MM.1S (cell line): ENCODE measurements at regions not wholly inside any gene's neighbourhood (a gene's known extent, or its start where the extent isn't known, plus 50 kb on each side); places are given as distances from the start of the nearest gene placed in this dataset.

Experiments used
- DNase-seq: peaks from one replicate; pipeline ENCODE4 v3.0.0-alpha.2; 2015
- H2AFZ ChIP-seq: fragments of 300-600 bp; sonication (generic); 2 replicates; pipeline ENCODE4 v1.6.0; 2016; ENCODE audit warnings: antibody characterized with exemption, low read length
- H3F3A ChIP-seq: fragments of 300-600 bp; sonication (generic); 2 replicates; pipeline ENCODE4 v1.6.1; 2016; ENCODE audit warnings: mild to moderate bottlenecking, antibody characterized with exemption, low read length, moderate library complexity, mixed read lengths; ENCODE audit not compliant: insufficient read depth
- H3K27ac ChIP-seq: fragments of 300-600 bp; sonication (generic); 2 replicates; pipeline ENCODE4 v1.5.1; 2016; ENCODE audit warnings: mild to moderate bottlenecking, low read length
- H3K27me3 ChIP-seq: fragments of 300-600 bp; sonication (generic); replicated peaks from 2 replicates; pipeline ENCODE4 v1.6.0; 2016; ENCODE audit warnings: low read length; ENCODE audit not compliant: insufficient read depth
- H3K36me3 ChIP-seq: fragments of 300-600 bp; sonication (generic); replicated peaks from 2 replicates; pipeline ENCODE4 v1.6.1; 2016; ENCODE audit warnings: mild to moderate bottlenecking, low read length, mixed read lengths; ENCODE audit not compliant: insufficient read depth
- H3K4me1 ChIP-seq: fragments of 300-600 bp; sonication (generic); 2 replicates; pipeline ENCODE4 v1.6.1; 2016; ENCODE audit warnings: low read length, mixed read lengths
- H3K4me2 ChIP-seq: fragments of 300-600 bp; sonication (generic); 2 replicates; pipeline ENCODE4 v1.6.0; 2016; ENCODE audit warnings: low read depth, low read length
- H3K4me3 ChIP-seq: fragments of 300-600 bp; sonication (generic); 2 replicates; pipeline ENCODE4 v1.5.1; 2016; ENCODE audit warnings: low read length, mixed read lengths
- H3K79me2 ChIP-seq: fragments of 300-600 bp; sonication (generic); 2 replicates; pipeline ENCODE4 v1.6.1; 2016; ENCODE audit warnings: mixed run types, low read length, mixed read lengths
- H3K9ac ChIP-seq: fragments of 300-600 bp; sonication (generic); 2 replicates; pipeline ENCODE4 v1.6.1; 2016; ENCODE audit warnings: low read length, mixed read lengths
- H3K9me2 ChIP-seq: fragments of 300-600 bp; sonication (generic); replicated peaks from 2 replicates; pipeline ENCODE4 v1.6.1; 2016; ENCODE audit warnings: mild to moderate bottlenecking, low read length, mixed read lengths; ENCODE audit not compliant: insufficient read depth
- H3K9me3 ChIP-seq: fragments of 300-600 bp; sonication (generic); replicated peaks from 2 replicates; pipeline ENCODE4 v1.6.1; 2016; ENCODE audit warnings: mild to moderate bottlenecking, low read length, mixed read lengths; ENCODE audit not compliant: insufficient read depth
- H4K20me1 ChIP-seq: fragments of 300-600 bp; sonication (generic); 2 replicates; pipeline ENCODE4 v1.6.1; 2016; ENCODE audit warnings: mild to moderate bottlenecking, low read length, moderate library complexity, mixed read lengths; ENCODE audit not compliant: insufficient read depth
- EZH2 ChIP-seq: fragments of 300-600 bp; sonication (generic); optimal IDR thresholded peaks from 2 replicates; pipeline ENCODE3; 2017; ENCODE audit warnings: low read depth, mild to moderate bottlenecking, antibody characterized with exemption, low read length, mixed read lengths
- EZH2phosphoT487 ChIP-seq: fragments of 300-600 bp; sonication (generic); IDR thresholded peaks from 2 replicates; pipeline ENCODE4 v1.6.1; 2018; ENCODE audit warnings: antibody characterized with exemption, low read length
- TF ChIP-seq, protein P1 (sequence below): fragments of 300-600 bp; sonication (generic); IDR thresholded peaks from 2 replicates; pipeline ENCODE4 v1.5.1; 2016; ENCODE audit warnings: antibody characterized with exemption, low read length, mixed read lengths

DNA sequence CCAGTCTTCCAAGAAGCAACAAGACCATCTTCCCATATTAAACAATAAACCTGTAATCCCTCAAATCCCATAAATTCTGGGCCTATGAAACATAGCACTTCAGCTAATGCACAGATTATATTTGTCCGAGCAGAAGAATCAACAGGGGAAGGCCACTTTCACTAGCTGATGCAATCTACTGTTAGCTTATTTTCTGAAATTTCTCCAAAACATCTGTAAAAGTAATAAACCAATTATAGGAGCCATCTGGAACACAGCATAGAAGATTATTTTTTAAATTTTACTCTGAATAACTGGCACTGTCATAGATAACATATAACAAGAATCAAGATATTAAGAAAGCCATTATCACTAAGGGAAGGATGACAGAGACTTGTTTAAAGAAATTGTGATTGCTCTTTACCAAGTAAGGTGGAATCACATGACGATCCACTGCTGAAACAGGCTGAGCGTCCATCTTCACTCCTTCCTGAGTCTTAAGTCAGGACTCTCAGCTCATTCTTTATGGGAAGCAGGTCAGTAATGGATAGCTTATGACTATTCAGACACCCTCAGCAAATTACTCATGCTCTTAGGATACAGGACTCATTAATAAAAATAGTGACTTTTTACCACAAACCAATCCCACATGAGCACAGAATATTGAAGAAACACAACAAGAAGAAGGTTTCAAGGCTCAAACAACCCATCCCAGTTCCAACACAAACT, 719.5 kb downstream of the XPNPEP1 start:
- H3K27ac ChIP-seq = no peak overlapping the region
- H3K9me3 ChIP-seq = no peaks in the 10 kb centered on the region
- H3K4me2 ChIP-seq = no peak overlapping the region
- H3K4me1 ChIP-seq = no peaks in the 10 kb centered on the region
- no peak overlapping the region for H2AFZ ChIP-seq
- no peaks in the 10 kb centered on the region for H3K27me3 ChIP-seq
- H3K9ac ChIP-seq = no peak overlapping the region
- H3K36me3 ChIP-seq = no peaks in the 10 kb centered on the region
- H3K9me2 ChIP-seq = no peaks in the 10 kb centered on the region
- H3K79me2 ChIP-seq = no peaks in the 10 kb centered on the region
- DNase-seq = no peak
- no peak for TF ChIP-seq EZH2phosphoT487
- no peak for TF ChIP-seq EZH2
- TF ChIP-seq, protein P1, sequence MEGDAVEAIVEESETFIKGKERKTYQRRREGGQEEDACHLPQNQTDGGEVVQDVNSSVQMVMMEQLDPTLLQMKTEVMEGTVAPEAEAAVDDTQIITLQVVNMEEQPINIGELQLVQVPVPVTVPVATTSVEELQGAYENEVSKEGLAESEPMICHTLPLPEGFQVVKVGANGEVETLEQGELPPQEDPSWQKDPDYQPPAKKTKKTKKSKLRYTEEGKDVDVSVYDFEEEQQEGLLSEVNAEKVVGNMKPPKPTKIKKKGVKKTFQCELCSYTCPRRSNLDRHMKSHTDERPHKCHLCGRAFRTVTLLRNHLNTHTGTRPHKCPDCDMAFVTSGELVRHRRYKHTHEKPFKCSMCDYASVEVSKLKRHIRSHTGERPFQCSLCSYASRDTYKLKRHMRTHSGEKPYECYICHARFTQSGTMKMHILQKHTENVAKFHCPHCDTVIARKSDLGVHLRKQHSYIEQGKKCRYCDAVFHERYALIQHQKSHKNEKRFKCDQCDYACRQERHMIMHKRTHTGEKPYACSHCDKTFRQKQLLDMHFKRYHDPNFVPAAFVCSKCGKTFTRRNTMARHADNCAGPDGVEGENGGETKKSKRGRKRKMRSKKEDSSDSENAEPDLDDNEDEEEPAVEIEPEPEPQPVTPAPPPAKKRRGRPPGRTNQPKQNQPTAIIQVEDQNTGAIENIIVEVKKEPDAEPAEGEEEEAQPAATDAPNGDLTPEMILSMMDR = no peak
- H3F3A ChIP-seq = no peaks in the 10 kb centered on the region
- H3K4me3 ChIP-seq = no peak overlapping the region
- no peaks in the 10 kb centered on the region for H4K20me1 ChIP-seq

DNA sequence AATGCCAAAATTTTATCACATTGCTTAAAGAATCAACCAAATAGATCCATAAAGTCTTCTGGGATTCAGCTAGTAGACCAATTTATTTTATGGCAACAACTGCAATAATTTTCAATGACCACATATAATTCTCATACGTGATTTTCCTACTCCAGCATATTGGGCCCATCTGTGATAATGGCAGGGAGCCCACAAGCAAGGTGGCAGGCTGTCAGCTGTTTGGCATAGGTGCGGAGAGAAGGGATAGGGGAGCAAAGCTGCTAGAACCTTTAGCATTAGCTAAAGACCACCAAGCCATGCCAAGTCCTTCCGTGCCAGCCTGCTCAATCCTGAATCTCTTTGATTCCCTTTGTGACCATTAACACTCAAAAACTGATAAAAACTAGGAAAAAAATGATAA, 721.2 kb downstream of the XPNPEP1 start:
- no peak overlapping the region for H3K4me3 ChIP-seq
- H3K27me3 ChIP-seq = no peaks in the 10 kb centered on the region
- no peak overlapping the region for H3K27ac ChIP-seq
- H3K9ac ChIP-seq = no peak overlapping the region
- H3K4me1 ChIP-seq = no peaks in the 10 kb centered on the region
- H3K36me3 ChIP-seq = no peaks in the 10 kb centered on the region
- H4K20me1 ChIP-seq = no peaks in the 10 kb centered on the region
- H3K79me2 ChIP-seq = no peaks in the 10 kb centered on the region
- no peaks in the 10 kb centered on the region for H3F3A ChIP-seq
- no peak overlapping the region for H3K4me2 ChIP-seq
- TF ChIP-seq EZH2phosphoT487 (no peak), EZH2 (no peak)
- TF ChIP-seq, protein P1 = no peak
- H2AFZ ChIP-seq = no peak overlapping the region
- no peaks in the 10 kb centered on the region for H3K9me3 ChIP-seq
- no peak for DNase-seq
- H3K9me2 ChIP-seq = no peaks in the 10 kb centered on the region

DNA sequence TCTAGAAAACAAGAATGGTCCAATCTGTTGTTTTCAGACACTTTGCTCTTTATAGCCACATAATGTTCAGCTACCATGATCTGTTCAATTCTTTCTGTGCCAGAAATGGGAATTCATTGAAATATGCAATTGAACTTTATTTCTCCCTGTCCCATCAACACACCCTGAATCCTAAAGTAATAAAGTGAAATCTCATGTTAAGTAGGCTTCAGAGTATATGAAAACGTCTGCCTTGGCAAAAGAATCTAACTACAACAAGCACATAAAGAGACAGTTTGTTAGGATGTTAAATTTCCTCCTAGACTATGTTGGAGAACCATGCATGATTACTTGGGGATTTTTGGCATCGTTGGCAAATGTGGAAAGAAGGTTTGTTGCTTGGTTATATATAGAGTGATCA, 722.7 kb downstream of the XPNPEP1 start:
- Histone ChIP-seq H2AFZ (no peak overlapping the region), H3F3A (no peaks in the 10 kb centered on the region), H3K9me2 (no peaks in the 10 kb centered on the region), H3K9ac (no peak overlapping the region), H3K36me3 (no peaks in the 10 kb centered on the region), H3K4me2 (no peak overlapping the region), H3K9me3 (no peaks in the 10 kb centered on the region), H3K79me2 (no peaks in the 10 kb centered on the region), H4K20me1 (no peaks in the 10 kb centered on the region), H3K27me3 (no peaks in the 10 kb centered on the region), H3K4me1 (no peaks in the 10 kb centered on the region), H3K27ac (no peak overlapping the region), H3K4me3 (no peak overlapping the region)
- TF ChIP-seq, protein P1 = no peak
- TF ChIP-seq EZH2 (no peak), EZH2phosphoT487 (no peak)
- no peak for DNase-seq
